Urothelium cell line (cell line): ENCODE measurements at regions not wholly inside any gene's neighbourhood (a gene's known extent, or its start where the extent isn't known, plus 50 kb on each side); places are given as distances from the start of the nearest gene placed in this dataset.
A peak's percentile ranks its signal among the peaks of the same experiment; 100 is the strongest.

Experiments used
- DNase-seq: peaks from one replicate; pipeline ENCODE4 v3.0.0; 2011; ENCODE audit warnings: low spot score, mixed read lengths
- FAIRE-seq: peaks from 2 replicates; lab custom pipeline; 2011; peaks lifted over from hg19 to GRCh38; lab: Jason Lieb, UNC

DNA sequence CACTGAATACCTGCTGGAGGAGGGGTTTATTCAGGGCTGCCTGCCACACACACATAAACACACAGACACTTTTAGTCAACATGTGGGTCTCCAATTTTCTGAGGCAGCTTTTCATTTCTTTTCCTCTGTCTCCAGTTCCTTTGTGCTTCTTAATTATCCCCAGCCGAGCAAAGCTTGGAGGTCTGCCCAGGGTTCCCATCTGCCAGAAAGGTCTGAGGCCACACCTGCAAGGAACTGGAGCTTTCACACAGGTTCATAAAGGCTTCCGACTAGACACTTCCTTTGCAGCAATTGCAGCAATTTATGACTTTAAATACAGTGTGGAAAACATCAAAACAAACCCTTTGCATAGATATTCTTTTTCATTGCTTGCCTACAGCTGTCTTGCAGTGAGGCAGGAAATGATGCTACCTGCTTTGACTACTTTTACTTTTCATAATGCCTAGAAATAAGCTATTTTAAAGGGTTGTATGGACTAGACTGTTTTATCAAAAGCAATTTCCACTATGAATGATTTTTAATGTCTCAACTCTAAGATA, 1318.9 kb downstream of the AACS start:
- FAIRE-seq = no peak
- no peak for DNase-seq

DNA sequence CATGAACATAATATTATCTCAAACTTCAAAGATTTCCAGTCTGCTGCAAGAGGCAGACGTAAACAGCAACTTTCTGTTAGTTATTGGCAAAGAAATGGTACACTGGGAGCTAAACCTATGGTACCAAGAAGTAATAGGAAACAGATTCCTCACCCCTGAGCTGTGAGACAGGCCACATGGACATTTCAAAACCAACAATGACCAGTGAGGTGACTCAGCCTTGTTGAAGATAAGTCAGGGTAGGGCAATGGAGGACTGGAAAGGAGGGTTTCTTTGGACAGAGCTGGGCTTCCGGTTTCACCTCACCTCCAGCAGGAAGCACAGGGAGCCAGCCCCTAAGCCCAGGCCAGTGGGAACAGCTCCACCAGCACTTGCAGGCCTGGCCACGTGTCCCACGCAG, 1320.5 kb downstream of the AACS start:
- no peak for FAIRE-seq
- DNase-seq = no peak

DNA sequence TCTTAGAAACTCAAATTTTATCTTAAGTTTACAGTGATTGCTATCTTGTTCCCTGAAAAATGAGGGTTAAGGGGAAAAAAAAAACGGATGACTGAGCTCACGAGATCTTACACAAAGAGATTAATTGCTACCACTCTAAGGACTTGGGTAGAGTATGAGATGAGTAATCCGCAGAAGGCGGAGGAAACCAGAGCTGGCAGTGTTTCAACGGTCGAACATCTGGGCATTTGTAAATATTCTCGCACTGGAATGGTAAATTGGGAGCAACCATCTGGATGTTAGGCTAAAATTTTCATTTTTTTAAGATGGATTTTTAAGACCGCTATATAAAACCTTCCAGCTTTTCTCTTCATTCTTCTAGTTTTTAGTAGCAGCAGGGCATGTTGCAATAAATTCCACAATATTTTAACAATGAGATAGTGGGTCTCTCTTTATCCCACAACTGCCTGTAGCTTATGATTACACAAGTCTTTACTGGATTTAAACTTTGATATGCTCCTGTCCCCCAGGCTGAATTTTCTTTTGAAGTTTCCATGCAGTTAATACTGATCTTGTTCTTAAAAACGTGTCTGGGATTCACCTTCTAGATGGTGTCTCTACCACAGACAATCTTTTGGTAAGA, 1324.1 kb downstream of the AACS start:
- DNase-seq = peak; percentile 68
- FAIRE-seq = no peak

DNA sequence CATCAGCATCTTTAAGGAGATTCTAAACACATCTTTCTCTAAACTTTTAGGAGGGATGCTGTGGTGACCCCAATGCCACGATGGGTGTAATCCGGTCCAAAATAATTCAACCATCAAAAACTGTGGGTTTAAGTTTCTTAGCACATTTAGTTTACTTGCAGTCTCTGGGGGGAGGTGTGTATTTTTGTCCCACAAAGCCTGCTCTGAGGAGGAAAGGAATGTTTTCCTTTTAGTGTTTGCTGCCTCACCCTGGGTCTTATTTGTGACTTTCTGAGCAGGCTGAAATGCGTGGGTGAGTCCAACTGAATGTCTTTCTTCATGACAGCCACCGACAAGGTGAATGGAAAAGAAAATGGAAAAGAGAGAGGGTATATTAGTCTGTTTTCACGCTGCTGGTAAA, 1324.7 kb downstream of the AACS start:
- FAIRE-seq = no peak
- DNase-seq = no peak

DNA sequence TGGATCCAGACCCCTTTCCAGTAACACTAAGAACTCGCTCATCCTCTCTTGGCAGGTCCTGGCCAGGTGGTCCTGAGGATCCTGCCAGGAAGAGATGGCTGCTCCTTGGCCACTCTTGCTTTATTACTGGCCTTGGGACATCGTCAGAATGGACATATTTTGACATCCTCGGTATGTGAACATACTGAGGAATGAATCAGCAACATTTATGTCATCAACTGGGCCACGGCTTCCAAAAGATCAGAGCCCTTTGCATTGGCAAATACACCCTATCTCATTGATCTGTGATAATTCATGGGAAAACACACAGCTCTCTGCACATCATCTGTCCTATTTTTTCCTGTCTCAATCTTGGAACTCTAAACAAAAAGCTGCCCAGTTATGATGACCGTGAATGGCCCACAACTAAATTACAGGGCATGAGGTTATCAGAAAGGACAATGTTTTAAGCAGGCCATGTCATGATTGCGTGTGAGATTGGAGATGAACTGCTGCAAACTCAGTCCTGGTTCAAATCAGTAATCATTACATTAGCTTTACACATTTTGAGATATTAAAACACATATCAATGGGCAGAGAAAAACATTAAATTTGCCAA, 1325.8 kb downstream of the AACS start:
- no peak for FAIRE-seq

DNA sequence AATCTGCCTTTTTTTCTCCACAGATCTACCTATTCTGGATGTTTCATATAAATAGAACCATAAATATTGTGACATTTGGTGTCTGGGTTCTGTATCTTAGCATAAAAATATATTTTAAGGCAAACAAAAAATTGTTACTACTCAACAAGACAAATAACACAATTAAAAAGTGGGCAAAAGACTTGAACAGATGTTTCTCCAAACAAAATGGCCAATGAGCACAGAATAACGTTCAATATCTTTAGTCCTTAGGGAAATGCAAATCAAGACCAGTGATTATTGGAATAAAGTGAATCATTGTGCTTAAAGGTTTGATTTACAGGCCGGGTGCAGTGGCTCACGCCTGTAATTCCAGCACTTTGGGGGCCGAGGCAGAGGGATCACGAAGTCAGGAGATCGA, 1331.3 kb downstream of the AACS start:
- DNase-seq = no peak
- no peak for FAIRE-seq

More for the DNA sequence above, 1325.8 kb downstream of the AACS start:
- DNase-seq = no peak

DNA sequence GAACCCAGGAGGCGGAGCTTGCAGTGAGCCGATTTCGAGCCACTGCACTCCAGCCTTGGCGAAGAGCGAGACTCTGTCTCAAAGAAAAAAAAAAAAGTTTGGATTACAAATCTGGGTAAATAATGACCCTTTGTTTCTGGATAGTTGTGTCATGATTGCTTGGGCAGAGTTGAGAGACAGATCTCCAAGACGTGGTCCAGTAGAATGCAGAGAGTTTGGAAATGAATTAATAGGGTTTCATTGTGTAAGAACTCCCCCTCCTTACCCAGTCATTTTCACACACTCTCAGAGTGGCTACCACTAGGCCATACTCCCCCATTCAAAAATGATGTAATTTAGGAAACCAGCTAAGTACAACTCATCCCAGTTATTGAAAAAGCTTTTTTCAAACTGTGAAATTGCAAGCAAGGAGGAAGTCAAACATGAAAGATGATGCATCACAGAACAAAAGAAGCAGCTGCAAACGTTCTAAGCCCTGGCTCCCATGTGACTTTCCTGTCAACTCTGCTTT, 1331.9 kb downstream of the AACS start:
- FAIRE-seq (no peak), DNase-seq (peak; percentile 33)

DNA sequence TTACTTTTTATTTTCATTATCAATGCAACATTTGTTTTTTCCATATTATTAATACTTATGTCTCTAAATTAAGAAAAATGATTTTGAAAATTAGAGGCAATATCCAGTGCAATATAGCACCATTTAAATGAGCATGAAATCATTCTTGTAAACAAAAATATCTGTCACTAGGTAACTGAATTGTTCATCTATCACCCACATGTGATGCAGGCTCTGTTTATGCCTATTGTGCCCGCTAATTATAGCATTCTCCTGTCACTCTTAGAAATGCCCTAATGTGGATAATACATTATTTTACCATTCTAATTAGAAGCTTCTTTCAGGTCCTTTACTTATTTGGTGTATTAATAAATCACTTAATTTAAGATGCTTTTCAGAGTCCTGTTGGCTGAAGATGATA, 1332.4 kb downstream of the AACS start:
- DNase-seq (no peak), FAIRE-seq (no peak)

DNA sequence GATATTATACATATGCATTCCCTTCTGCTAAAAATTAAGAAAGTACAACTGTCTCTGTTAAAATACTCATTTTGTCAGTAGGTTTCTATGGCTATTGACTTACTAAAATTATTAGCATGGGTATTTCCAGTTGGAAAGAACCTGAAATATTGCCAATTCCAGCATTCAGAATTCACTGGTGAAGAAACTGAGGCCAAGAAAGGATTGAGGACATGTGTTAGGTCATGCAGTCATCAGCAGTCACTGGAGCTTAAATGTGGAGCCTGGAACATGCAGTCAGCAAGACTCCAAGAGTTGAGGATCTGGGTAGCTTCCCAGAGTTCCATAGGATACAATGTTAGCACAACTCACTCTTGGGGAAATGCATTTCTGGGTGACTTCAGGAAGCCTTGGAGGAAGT, 1335.6 kb downstream of the AACS start:
- DNase-seq = no peak
- no peak for FAIRE-seq

DNA sequence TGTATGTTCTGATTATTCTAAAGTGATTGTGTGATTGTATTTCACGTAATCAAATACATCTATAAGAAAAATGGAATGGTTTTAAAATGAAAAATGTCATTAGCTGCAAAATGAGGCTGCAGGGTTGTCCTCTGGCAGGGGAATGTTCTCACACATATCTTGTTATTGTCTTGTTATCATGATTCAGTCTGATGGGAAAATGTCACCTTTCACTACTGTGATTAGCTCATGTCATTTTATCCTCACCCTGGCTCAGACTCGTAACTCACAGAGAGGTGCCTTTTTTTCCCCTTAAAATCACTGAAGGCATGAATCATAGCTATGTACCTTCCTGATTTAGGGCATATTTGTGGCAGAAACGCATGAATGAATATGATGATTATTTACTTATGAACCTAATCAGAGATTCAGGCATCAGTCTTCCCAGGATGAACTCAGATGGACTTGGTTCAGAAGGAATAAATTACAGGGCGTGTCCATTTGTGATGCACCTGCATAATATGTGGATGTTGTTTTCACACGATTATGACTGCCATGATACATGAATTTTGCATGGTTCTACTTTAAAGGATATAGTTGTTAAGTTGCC, 1339.2 kb downstream of the AACS start:
- DNase-seq (peak; percentile 31), FAIRE-seq (peak; percentile 13)

DNA sequence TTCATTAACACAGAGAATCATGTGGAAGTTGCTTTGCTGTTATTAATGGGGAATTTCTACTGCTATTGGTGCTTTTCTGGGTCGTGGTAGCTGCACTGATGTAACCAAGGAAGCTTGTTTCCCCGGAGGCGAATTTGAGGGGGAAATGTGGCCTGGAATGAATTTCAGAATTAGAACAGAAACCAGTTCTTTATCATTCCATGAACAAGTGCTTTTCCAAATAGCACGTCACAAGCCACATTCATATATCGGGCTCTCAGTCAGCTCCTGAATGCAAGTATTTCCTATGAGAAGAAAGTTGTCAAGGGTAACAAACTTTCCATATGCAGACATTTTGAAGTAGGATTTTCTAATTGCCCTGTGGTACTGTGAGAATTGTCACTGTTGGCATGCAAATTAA, 1353.2 kb downstream of the AACS start:
- FAIRE-seq (no peak), DNase-seq (no peak)

DNA sequence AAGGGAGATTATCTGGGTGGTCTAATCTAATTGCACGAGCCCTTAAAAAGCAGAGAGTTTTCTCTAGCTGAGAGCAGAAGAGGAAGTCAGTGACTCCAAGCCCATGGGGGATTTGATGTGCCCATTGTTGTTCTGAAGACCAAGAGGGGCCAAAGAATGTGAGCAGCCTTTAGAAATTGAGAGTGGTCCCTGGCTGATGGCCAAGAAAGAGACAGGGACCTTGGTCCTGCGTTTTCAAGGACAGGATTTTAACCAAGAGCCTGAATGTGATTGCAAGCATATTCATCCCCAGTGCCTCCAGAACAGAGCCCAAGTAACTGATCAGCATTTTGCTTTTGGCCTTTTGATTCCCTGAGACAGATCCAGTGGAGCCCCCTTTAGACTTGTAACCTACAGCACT, 1353.9 kb downstream of the AACS start:
- DNase-seq (no peak), FAIRE-seq (no peak)

DNA sequence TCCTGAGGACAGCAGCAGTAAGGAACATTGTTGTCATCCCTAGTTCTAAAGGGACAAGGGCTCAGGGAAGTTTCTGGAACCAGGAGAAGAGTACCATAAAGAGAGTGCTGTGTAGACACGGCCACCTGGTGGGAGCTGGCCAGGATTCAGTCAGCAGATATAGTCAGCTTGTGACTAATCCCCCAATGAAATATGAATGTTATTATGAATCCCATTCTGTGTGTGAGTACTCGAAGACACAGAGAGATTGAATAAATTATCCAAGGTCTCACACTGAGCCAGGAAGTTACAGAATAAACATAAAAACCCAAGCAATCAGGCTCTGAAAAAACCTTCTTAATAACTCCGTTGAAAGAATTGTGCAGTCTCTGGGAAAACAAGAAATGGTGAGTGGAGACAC, 1359.5 kb downstream of the AACS start:
- no peak for DNase-seq
- FAIRE-seq = no peak

DNA sequence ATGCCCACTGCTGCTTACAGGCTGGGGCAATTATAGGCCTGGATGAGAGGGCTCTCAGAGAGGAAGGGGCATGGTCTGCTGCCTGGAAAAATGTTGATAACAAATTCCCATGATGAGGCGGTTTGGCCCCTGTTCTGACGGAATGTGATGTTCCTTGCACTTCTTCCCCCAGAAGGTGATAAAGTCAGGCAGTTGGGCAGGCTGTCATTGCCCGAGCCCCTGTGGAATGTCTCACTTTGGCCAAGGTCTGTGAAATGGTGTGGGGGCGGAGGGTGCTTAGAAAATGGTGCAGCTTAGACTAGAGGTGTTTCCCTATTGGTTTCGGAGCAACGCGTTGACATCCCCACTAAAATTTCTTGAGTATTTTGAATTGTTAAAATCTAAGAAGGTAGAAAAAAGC, 1360.0 kb downstream of the AACS start:
- DNase-seq (no peak), FAIRE-seq (no peak)

DNA sequence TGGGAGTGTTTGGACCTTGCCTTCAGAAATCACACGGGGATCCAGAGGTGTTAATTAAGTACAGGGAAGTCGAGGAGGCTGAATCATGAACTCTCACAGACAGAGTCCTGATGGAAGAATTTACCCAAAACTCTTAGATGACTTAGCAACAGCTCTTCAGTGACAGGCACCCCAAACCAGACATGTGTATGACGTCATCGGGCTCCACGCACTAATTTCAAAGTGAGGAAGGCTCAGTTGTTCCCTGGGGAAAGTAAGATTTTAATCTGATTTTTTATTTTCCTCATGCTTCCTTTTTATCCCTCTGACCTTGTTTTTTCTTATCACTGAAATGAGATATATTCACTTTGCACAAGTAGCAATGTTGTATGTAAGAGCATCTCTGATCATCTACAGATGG, 1363.5 kb downstream of the AACS start:
- no peak for FAIRE-seq
- no peak for DNase-seq

DNA sequence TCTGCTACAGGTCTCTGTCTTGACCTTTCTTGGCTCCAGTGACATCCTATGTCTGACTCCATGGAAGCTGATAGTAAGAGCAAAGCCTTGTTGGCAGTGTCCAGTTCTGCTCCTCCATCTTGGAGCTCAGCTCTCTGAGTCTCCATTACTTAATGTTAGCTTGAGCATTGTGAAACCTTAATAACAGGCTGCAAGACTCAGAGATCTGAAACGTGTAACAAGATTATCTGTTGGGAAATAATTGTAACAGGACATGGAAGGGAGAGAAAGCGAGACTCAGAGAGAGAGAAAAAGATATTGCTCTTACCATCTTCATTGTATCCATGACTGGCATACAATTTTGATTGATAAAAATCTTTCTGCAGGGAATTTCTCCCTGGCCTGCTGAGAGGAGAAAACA, 1365.7 kb downstream of the AACS start:
- DNase-seq = no peak
- FAIRE-seq = no peak

DNA sequence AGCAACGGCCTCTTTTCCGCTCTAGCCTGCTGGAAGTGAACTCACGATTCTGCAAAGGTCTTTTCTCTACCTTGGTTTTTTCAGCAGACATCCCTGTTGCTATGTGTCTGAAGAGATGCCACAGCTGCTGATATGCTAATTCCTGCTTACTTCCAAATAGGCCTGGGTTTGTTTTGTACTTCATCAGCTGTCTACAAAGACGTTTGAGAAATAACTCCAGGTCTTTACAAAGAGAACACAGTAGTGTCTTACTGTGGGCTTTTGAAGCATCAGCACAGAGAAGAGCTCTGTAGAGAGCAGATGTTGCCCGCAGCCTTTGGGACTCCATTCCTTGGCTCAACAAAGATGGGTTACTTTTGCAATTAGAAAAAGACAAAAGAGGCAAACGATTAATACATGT, 1366.5 kb downstream of the AACS start:
- FAIRE-seq = no peak
- no peak for DNase-seq

DNA sequence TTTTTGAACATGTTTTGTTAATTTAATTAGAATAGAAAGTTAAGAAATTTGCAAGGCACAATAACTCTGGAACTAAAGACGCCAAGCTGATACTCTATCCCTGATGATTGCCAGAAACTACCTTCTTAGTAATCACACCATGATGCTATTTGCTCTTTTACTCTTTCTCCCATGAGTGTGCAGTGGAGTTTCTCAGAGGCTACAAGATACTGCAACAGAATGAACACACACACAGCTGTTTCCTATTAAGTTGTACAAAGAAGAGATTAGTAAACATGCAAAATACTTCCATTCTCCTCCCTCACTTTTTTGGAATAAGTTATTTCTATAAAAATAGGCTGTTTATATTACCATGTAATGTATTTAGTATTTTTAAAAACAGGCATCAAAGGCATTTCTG, 1367.5 kb downstream of the AACS start:
- FAIRE-seq = no peak
- DNase-seq = no peak

DNA sequence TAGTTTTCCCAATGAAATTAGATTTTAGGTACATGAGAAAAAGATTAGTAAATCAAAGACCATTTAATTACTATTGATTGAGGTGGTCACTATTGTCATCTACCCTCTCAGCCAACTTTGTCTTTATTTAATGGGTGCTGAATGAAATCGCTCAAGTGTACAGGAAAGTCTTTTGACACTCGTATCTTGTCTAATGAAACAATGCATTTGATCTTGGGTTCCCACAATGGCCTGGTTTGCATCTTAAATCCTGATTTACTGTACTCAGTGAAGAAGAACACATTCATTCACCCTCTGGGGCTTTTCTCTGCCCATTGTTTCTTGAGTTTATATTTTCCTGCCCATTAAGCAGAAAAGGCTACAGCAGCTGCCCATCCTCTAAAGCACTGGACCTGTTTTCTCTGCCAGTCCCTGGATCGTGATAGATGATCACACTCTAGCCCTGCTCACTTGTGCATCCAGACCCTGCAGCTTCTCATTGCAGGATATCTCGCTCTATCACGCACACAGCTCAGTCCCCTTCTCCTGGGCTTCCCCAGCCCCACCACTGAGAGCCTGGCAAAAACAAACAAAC, 1369.3 kb downstream of the AACS start:
- FAIRE-seq (no peak), DNase-seq (no peak)

DNA sequence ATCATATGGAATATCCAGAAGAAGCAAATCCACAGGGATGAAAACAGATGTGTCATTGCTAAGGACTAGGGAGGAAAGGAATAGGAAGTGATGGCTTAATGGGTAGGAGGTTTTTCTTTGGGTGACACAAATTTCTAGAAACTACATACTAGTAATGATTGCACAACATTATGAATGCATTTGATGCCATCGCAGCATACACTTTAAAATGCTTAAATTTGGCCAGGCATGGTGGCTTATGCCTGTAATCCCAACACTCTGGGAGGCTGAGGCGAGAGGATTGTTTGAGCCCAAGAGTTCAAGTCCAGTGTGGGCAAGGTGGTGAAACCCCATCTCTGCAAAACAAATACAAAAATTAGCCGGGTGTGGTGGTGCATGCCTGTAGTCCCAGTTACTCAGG, 1370.8 kb downstream of the AACS start:
- DNase-seq (no peak), FAIRE-seq (no peak)

DNA sequence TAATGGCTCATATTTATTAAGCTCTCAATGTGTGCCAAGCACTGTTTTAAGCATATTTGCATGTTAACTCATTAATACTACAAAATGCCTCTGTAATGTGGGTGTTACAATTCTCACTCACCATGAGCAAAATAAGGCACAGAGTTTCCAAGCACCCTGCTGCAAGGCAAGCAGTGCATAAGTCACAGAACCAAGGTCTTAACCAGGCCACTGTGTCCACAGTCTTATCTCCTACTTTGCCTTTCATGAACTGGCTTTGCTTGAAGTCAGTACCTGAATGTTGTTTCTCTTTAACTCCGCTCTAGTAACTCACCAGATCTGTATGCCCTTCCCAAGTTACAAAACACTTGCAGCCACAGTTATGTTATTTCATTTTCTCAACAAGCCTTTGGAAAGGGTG, 1372.7 kb downstream of the AACS start:
- FAIRE-seq = no peak
- DNase-seq = no peak

DNA sequence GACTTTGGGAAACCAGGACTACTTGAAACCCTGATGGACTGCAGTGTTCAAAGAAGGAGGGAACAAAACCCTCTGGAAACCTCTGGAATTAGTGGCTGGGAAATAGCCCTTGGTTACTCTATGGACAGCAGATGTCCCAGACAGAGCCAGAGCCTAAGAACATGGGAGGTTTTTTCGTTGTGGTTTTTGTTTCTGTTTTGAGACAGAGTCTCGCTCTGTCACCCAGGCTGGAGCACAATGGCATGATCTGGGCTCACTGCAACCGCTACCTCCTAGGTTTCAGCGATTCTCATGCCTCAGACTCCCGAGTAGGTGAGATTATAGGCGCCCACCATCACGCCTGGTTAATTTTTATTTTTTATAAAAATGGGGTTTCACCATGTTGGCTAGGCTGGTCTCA, 1378.7 kb downstream of the AACS start:
- FAIRE-seq (no peak), DNase-seq (no peak)
